C4-2B (cell line): ENCODE measurements at regions not wholly inside any gene's neighbourhood (a gene's known extent, or its start where the extent isn't known, plus 50 kb on each side); places are given as distances from the start of the nearest gene placed in this dataset.

Source experiments
- H3K27ac ChIP-seq: fragments of 450-650 bp; 2 replicates; pipeline ENCODE4 v1.5.1; 2017
- ZFX ChIP-seq: fragments of 450-650 bp; IDR thresholded peaks from 2 replicates; pipeline ENCODE4 v1.6.1; 2017
- TF ChIP-seq, protein P1 (sequence below): fragments of 450-650 bp; conservative IDR thresholded peaks from 2 replicates; pipeline ENCODE4 v1.5.1; 2017; ENCODE audit warnings: mild to moderate bottlenecking

DNA sequence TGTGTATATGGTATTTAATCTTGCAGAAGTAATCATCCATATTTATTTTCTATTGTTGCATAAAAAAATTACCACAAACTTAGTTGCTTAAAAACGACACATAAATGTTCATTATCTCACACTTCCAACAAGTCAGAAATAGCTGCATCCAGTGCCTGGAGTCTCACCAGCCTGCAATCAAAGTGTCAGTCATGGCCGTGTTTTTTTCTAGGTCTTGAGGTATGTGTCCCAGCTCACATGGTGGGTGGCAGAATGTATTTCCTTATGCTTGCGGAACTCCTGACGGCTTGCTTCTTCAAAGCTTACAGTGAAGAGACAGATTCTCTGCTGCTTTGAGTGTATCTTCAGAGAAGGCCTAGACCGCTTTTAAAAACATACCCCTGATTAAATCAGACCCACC lies 670.2 kb upstream of the LMO3 start:
- no peak for TF ChIP-seq ZFX
- TF ChIP-seq, protein P1, sequence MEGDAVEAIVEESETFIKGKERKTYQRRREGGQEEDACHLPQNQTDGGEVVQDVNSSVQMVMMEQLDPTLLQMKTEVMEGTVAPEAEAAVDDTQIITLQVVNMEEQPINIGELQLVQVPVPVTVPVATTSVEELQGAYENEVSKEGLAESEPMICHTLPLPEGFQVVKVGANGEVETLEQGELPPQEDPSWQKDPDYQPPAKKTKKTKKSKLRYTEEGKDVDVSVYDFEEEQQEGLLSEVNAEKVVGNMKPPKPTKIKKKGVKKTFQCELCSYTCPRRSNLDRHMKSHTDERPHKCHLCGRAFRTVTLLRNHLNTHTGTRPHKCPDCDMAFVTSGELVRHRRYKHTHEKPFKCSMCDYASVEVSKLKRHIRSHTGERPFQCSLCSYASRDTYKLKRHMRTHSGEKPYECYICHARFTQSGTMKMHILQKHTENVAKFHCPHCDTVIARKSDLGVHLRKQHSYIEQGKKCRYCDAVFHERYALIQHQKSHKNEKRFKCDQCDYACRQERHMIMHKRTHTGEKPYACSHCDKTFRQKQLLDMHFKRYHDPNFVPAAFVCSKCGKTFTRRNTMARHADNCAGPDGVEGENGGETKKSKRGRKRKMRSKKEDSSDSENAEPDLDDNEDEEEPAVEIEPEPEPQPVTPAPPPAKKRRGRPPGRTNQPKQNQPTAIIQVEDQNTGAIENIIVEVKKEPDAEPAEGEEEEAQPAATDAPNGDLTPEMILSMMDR: no peak
- H3K27ac ChIP-seq: no peak overlapping the region

DNA sequence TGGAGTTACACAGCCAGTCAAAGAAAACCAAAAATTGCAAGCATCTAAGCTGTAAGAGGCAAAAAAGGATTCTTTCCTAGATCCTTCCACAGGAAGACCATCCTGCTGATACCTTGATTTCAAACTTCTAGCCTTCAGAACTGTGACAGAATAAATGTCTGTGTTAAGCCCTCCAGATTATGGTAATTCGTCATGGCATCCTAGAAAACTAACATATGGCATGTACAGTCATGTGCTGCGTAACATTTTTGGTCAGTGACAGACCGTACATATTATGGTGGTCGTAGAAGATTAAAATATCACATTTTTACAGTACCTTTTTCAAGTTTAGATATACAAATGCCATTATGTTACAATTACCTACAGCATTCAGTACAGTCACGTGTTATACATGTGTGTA lies 660.9 kb upstream of the LMO3 start:
- H3K27ac ChIP-seq: no peak overlapping the region
- no peak for TF ChIP-seq ZFX
- TF ChIP-seq, protein P1: no peak

DNA sequence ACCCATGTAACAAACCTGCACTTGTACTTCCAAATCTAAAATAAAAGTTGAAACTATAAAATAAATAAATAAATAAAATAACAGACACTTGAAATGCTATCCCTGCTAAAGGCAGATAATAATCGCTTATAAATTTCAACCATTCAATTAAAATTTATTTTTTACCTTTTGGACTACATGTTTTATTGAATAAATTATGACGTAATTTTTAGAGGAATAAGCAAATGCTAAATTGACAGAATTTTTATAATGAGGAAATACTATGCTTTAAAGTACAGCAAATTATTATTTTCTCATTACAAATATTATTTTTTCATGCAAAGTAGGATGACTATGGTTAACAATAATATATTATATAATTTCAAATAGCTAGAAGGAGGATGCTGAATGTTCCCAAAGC lies 658.6 kb upstream of the LMO3 start:
- no peak overlapping the region for H3K27ac ChIP-seq
- TF ChIP-seq ZFX: no peak

DNA sequence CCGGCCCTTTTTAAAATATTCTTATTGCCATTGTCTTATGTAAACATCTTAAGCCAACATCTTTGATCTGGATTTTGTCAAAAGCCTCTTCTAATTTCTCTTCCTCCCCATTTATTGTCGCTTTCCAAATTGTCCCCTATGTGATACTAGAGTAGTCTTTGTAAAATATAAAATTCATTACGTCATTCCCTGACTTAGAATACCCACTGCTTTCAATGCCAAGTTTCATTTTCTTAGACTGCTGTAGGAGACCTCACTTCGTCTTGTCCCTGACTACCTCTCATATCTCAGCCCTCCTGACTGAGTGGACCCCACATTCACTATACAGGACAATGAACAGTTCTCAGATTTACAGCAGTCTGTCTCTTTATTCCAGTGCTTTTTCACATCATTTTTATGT lies 633.9 kb upstream of the LMO3 start:
- TF ChIP-seq, protein P1: no peak
- TF ChIP-seq ZFX: no peak
- H3K27ac ChIP-seq: no peak overlapping the region

DNA sequence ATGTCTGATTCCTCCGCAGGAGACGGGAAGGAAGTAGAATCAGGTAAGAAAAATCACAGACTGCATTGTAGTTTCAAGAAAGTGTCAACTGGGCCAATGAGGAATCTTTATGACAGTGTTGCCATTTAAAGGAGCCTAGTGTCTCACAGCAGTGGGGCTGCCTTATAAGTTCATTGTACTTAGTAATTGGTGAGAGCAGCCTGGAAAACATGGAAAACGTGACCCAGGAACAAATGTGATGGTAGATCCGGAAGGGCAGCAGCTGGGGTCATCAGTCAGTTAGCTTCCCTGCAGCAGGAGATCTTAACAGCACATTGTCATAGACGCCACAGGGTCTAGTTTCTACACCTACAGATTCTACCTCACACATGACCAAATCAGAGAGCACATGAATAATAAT lies 630.0 kb upstream of the LMO3 start:
- no peak overlapping the region for H3K27ac ChIP-seq
- no peak for TF ChIP-seq ZFX
- TF ChIP-seq, protein P1: no peak

DNA sequence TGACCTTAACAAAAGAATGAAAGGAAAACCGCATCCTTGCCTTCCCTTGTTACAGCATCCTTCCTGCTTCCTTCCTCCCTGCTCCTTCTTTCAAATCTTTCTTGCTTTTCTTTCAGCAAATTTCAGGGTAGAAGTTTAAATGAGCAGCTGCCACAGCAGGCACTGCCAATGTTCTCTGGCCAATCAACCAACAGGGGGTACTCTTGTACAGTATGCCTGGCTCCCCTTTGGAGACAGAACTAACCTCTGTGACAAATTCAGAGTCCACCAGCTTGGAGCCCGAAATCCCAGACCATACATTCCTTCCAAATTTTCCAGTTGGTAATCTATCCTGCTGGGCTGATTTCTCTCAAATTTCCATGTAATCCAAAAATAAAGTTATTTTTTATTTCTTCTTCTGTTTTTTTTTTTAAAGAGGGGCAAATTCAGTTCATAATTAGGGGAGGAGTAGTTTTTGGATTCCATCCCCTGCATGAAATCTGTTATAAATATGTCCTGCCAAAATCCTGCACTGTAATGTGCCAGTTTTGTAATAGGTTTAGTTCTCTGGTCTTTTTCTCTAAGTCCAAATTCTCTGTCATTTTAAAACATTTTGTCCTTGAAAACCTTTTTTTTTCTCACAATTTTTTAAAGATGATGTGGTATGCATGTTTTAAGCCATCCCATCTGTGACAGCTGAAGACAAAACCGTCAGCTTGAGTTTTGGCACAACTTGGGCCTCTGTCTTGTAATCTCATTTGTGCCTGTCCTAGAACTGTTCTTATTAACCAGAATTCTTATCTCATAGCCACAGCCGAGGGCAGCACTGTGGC lies 610.0 kb upstream of the LMO3 start:
- TF ChIP-seq ZFX: no peak
- TF ChIP-seq, protein P1: peak; percentile 29

DNA sequence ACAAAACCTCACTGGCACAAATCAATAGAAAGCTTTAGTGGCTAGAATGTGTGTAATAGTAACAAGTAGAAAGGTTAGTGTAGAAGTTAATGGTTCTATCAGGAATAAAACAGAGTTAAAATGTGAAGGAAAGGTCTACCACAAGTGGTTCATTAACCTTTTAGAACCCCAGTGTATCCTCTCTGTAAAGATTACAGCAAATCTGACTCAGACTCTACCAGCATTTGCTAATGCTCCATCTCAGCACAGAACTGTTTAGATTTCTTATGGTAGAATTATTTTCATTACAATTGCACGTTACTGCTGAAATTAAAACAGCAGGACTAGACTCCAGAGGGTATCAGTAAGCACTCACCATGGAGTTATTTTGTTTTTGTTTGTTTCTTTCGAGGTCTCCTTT lies 609.0 kb upstream of the LMO3 start:
- H3K27ac ChIP-seq: no peak overlapping the region
- no peak for TF ChIP-seq ZFX
- TF ChIP-seq, protein P1: no peak

More for the DNA sequence above, 610.0 kb upstream of the LMO3 start:
- no peak overlapping the region for H3K27ac ChIP-seq

DNA sequence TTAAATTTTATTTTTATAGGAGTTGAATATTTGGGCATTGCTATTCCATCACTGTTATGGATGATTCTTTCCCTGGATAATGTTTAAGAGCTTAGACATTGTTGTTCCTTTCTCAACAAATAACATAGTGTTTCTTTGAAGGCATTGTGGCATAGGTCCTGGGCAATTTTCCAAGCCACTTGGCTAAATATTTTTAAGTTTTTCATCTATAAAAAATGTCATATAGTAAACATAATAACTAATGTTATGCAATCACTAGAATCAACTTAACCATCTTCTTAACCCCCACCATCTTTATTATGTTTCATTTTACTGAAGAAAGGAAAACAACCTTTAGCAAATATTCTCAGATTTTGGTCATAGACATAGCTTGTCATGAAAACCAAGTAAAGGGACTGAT lies 600.6 kb upstream of the LMO3 start:
- TF ChIP-seq, protein P1: no peak
- TF ChIP-seq ZFX: no peak
- H3K27ac ChIP-seq: no peak overlapping the region
